Renal pelvis (tissue), 1 donor: ENCODE measurements at regions not wholly inside any gene's neighbourhood (a gene's known extent, or its start where the extent isn't known, plus 50 kb on each side); places are given as distances from the start of the nearest gene placed in this dataset.
"Not testable (repeated sequence)": the region's sequence is repeated elsewhere in the genome, so short reads cannot be mapped to it uniquely, and the experiment has no call there.

Experiments
- DNase-seq: peaks from one replicate; pipeline ENCODE4 v3.0.0-alpha.2; 2013

GRCh38 chr7:119123326-119123725, 898.8 kb downstream of the ANKRD7 start:
- DNase-seq = no peak

- no peak for DNase-seq
Measured at GRCh38 chr7:119127706-119128105, 903.2 kb downstream of the ANKRD7 start.

- DNase-seq = peak; percentile 10
Measured at GRCh38 chr7:119132436-119132835, 907.9 kb downstream of the ANKRD7 start.

GRCh38 chr7:119167431-119167830, 942.9 kb downstream of the ANKRD7 start:
- no peak for DNase-seq

- DNase-seq = no peak
Measured at GRCh38 chr7:119172043-119172442, 947.5 kb downstream of the ANKRD7 start.

- DNase-seq = peak; percentile 58
Measured at GRCh38 chr7:119175911-119176627, 951.6 kb downstream of the ANKRD7 start.

GRCh38 chr7:119177863-119178262, 953.4 kb downstream of the ANKRD7 start:
- no peak for DNase-seq

GRCh38 chr7:119184124-119184788, 959.8 kb downstream of the ANKRD7 start:
- DNase-seq = no peak

- no peak for DNase-seq
Measured at GRCh38 chr7:119196183-119196582, 971.7 kb downstream of the ANKRD7 start.

- no peak for DNase-seq
Measured at GRCh38 chr7:119197172-119197876, 972.8 kb downstream of the ANKRD7 start.

GRCh38 chr7:119197877-119198527, 973.5 kb downstream of the ANKRD7 start:
- DNase-seq = peak; percentile 22

- DNase-seq = no peak
Measured at GRCh38 chr7:119219663-119220062, 995.2 kb downstream of the ANKRD7 start.

- no peak for DNase-seq
Measured at GRCh38 chr7:119223930-119224329, 999.4 kb downstream of the ANKRD7 start.

- no peak for DNase-seq
Measured at GRCh38 chr7:119228482-119228881, 1004.0 kb downstream of the ANKRD7 start.

GRCh38 chr7:119232091-119232490, 1007.6 kb downstream of the ANKRD7 start:
- DNase-seq = no peak

GRCh38 chr7:119233015-119233414, 1008.5 kb downstream of the ANKRD7 start:
- no peak for DNase-seq

GRCh38 chr7:119252962-119253361, 1020.0 kb upstream of the KCND2 start:
- no peak for DNase-seq

GRCh38 chr7:119254742-119255141, 1018.2 kb upstream of the KCND2 start:
- DNase-seq = no peak

- no peak for DNase-seq
Measured at GRCh38 chr7:119256001-119256400, 1017.0 kb upstream of the KCND2 start.

- DNase-seq = no peak
Measured at GRCh38 chr7:119256446-119257131, 1016.4 kb upstream of the KCND2 start.

GRCh38 chr7:119266790-119267189, 1006.2 kb upstream of the KCND2 start:
- not testable (repeated sequence) for DNase-seq

GRCh38 chr7:119270045-119270464, 1002.9 kb upstream of the KCND2 start:
- peak; percentile 50 for DNase-seq
